Activated CD8-positive, alpha-beta T cell treated with anti-CD3 and anti-CD28 coated beads for 36 hours (primary cell): ENCODE measurements at regions not wholly inside any gene's neighbourhood (a gene's known extent, or its start where the extent isn't known, plus 50 kb on each side); places are given as distances from the start of the nearest gene placed in this dataset.

Source experiments
- ATAC-seq: fragments of 200-7000 bp; cut with Tn5 transposase; one replicate; pipeline ENCODE4 v1.10.0; 2021; ENCODE audit warnings: mild to moderate bottlenecking, moderate library complexity
- CTCF ChIA-PET: fragments of 350-600 bp; sonication (Branson Sonifier 250); formaldehyde crosslinking; loops from one replicate; lab custom pipeline; 2021; ENCODE audit warnings: antibody characterized with exemption; lab: Charles Lee
- POLR2A ChIA-PET: fragments of 350-600 bp; sonication (Branson Sonifier 250); formaldehyde crosslinking; loops from one replicate; lab custom pipeline; 2021; ENCODE audit warnings: antibody characterized with exemption; lab: Charles Lee
- DNase-seq: peaks from one replicate; pipeline ENCODE4 v3.0.0-alpha.2; 2020
- H3K27ac Mint-ChIP-seq: one replicate; pipeline ENCODE4 v1.8.0; 2021; ENCODE audit warnings: mild to moderate bottlenecking, mixed read lengths
- H3K27me3 Mint-ChIP-seq: one replicate; pipeline ENCODE4 v1.8.0; 2021; ENCODE audit warnings: mixed read lengths
- H3K36me3 Mint-ChIP-seq: one replicate; pipeline ENCODE4 v1.8.0; 2021; ENCODE audit warnings: low read depth, mixed read lengths
- H3K4me1 Mint-ChIP-seq: one replicate; pipeline ENCODE4 v1.8.0; 2021; ENCODE audit warnings: low read depth, mixed read lengths
- H3K4me3 Mint-ChIP-seq: one replicate; pipeline ENCODE4 v1.8.0; 2021; ENCODE audit warnings: mild to moderate bottlenecking, moderate library complexity, mixed read lengths
- H3K9me3 Mint-ChIP-seq: one replicate; pipeline ENCODE4 v1.8.0; 2021; ENCODE audit warnings: mixed read lengths
- intact Hi-C: fragments of 100-400 bp; cut with micrococcal nuclease; formaldehyde crosslinking; loops from one replicate; pipeline ENCODE4 v1.10.0; 2022
- TF ChIP-seq, protein P1 (sequence below): fragments of 200-600 bp; IDR thresholded peaks from one replicate; pipeline ENCODE4 v1.8.0; 2022; ENCODE audit warnings: antibody characterized with exemption, mild to moderate bottlenecking

- ChIA-PET CTCF (no interaction called here), POLR2A (no interaction called here)
- DNase-seq: no peak
- ATAC-seq: no peak
- no peaks in the 10 kb centered on the region for H3K4me1 Mint-ChIP-seq
- no peak overlapping the region for H3K4me3 Mint-ChIP-seq
- H3K27me3 Mint-ChIP-seq: no peaks in the 10 kb centered on the region
- intact Hi-C loops: no loop called here
- TF ChIP-seq, protein P1, sequence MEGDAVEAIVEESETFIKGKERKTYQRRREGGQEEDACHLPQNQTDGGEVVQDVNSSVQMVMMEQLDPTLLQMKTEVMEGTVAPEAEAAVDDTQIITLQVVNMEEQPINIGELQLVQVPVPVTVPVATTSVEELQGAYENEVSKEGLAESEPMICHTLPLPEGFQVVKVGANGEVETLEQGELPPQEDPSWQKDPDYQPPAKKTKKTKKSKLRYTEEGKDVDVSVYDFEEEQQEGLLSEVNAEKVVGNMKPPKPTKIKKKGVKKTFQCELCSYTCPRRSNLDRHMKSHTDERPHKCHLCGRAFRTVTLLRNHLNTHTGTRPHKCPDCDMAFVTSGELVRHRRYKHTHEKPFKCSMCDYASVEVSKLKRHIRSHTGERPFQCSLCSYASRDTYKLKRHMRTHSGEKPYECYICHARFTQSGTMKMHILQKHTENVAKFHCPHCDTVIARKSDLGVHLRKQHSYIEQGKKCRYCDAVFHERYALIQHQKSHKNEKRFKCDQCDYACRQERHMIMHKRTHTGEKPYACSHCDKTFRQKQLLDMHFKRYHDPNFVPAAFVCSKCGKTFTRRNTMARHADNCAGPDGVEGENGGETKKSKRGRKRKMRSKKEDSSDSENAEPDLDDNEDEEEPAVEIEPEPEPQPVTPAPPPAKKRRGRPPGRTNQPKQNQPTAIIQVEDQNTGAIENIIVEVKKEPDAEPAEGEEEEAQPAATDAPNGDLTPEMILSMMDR: no peak
- no peaks in the 10 kb centered on the region for H3K36me3 Mint-ChIP-seq
- no peak overlapping the region for H3K27ac Mint-ChIP-seq
- H3K9me3 Mint-ChIP-seq: no peaks in the 10 kb centered on the region
Observed at GRCh38 chr5:98121036-98121936, 652.2 kb upstream of the RGMB start.

GRCh38 chr5:98128271-98128670 is 645.2 kb upstream of the RGMB start:
- Mint-ChIP-seq H3K27me3 (no peaks in the 10 kb centered on the region), H3K36me3 (no peaks in the 10 kb centered on the region), H3K4me3 (no peak overlapping the region), H3K27ac (no peak overlapping the region), H3K4me1 (no peaks in the 10 kb centered on the region), H3K9me3 (peaks cover 7% of the 10 kb centered on the region)
- ATAC-seq (no peak), DNase-seq (no peak)
- TF ChIP-seq, protein P1: no peak
- intact Hi-C loops: no loop called here
- ChIA-PET POLR2A (no interaction called here), CTCF (no interaction called here)

DNA sequence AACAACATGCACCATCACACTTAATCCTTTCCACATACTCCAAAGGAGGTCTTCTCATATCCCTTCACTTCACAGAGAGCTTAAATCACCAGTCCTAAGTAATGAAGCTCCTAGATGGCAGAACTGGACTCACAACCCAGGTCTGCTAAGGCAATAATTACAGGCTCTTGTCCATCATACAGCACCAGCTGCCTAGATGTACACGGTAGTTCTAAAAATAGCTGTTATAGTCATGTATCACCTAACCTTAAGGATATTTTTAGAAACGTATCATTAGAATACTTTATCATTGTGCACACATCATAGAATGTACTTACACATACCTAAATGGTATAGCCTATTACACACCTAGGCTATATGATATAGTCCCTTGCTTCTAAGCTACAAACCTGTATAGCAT is 644.6 kb upstream of the RGMB start:
- CTCF ChIA-PET: no interaction called here
- Mint-ChIP-seq H3K27ac (no peak overlapping the region), H3K4me1 (no peaks in the 10 kb centered on the region)

GRCh38 chr5:98130261-98131035 is 643.0 kb upstream of the RGMB start:
- CTCF ChIA-PET: no interaction called here
- no peak for DNase-seq
- POLR2A ChIA-PET: no interaction called here
- Mint-ChIP-seq H3K4me1 (no peaks in the 10 kb centered on the region), H3K27me3 (no peaks in the 10 kb centered on the region), H3K27ac (no peak overlapping the region), H3K4me3 (no peak overlapping the region), H3K36me3 (no peaks in the 10 kb centered on the region), H3K9me3 (peaks cover 7% of the 10 kb centered on the region)
- intact Hi-C loops: no loop called here
- TF ChIP-seq, protein P1: no peak
- no peak for ATAC-seq

More for the DNA sequence above, 644.6 kb upstream of the RGMB start:
- Mint-ChIP-seq H3K4me3 (no peak overlapping the region), H3K9me3 (peaks cover 7% of the 10 kb centered on the region), H3K36me3 (no peaks in the 10 kb centered on the region), H3K27me3 (no peaks in the 10 kb centered on the region)
- POLR2A ChIA-PET: no interaction called here
- TF ChIP-seq, protein P1: no peak
- ATAC-seq (no peak), DNase-seq (no peak)
- intact Hi-C loops: no loop called here

DNA sequence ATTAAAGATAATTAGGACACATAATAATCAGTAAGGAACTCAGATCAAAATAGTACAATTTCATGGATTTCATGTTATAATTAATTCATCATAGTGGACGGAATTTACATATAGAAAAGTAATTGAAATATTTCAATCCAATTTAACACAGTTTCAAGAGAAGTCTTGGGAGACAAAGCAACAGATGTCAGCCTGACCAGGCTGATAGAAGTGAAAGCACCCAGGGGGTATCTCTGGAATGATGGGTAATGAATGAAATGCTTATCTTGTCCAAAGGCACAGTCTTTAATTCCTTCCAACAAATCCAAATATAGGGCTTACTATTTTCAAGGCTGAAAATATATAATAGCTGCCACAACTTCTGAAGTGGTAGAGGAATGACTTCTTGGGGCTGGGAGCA is 629.3 kb upstream of the RGMB start:
- no peaks in the 10 kb centered on the region for H3K9me3 Mint-ChIP-seq
- intact Hi-C loops: no loop called here
- H3K36me3 Mint-ChIP-seq: no peaks in the 10 kb centered on the region
- TF ChIP-seq, protein P1: no peak
- H3K4me1 Mint-ChIP-seq: no peaks in the 10 kb centered on the region
- ATAC-seq (no peak), DNase-seq (no peak)
- H3K4me3 Mint-ChIP-seq: no peak overlapping the region
- no peaks in the 10 kb centered on the region for H3K27me3 Mint-ChIP-seq
- ChIA-PET POLR2A (no interaction called here), CTCF (no interaction called here)
- no peak overlapping the region for H3K27ac Mint-ChIP-seq
